Transverse colon (tissue), 3 donors: ENCODE measurements at regions not wholly inside any gene's neighbourhood (a gene's known extent, or its start where the extent isn't known, plus 50 kb on each side); places are given as distances from the start of the nearest gene placed in this dataset.

Experiments
- EP300 ChIP-seq: sonication (generic); formaldehyde crosslinking; IDR thresholded peaks from one replicate; pipeline ENCODE4 v1.6.1; 2017; ENCODE audit warnings: antibody characterized with exemption, low read depth
- POLR2A ChIP-seq: fragments of 450-650 bp; IDR thresholded peaks from one replicate; pipeline ENCODE4 v1.6.1; 2016; ENCODE audit warnings: antibody characterized with exemption, mild to moderate bottlenecking, moderate library complexity
- TF ChIP-seq, protein P1 (sequence below), 5 experiments: fragments of 200-600 bp in 3 of 5; fragments of 450-650 bp in 2 of 5; sonication (generic) in 3 of 5; IDR thresholded peaks; 1 replicate in 2 of 5; 2 replicates in 3 of 5; pipeline ENCODE4 v1.5.1; 2016 to 2017; ENCODE audit warnings: antibody characterized with exemption in 5 of 5, inconsistent platforms in 3 of 5, mild to moderate bottlenecking in 2 of 5, moderate library complexity in 1 of 5

DNA sequence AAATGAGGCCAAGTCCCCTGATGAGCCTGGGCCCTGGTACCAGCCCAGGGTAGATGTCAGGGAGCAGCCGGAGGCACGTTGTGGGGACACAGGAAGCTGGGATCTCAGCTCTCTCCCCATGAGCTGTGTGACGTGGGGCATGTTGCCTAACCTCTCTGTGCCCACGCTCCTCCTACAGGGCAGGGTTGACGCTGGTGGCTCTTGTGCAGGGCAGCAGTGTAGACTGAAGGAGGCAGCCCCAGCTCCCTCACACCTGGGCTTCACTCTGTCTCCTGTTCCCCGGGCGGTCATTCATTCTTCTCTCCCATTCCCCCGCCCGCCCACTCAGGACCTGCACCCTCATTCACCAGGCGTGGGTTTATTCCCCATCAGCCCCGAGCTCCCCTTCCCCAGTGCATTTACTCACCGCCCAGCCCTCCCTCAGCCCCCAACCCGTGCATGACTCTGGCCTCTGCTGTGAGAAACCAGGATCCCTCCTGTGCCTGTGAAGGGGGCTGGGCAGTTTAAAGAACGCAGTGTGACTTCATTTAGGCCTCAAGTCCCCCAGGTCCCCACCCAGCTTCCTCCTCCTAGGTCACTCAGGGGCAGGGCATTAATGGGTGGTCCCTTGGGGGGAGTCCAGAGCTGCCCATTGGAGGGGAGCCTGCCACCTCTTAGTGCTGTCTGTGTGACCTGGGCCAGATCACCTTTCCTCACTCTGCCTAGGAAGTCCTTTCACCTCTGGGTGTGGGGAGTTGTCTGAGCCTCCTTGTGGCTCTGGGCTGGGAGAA lies 285.7 kb downstream of the PTPRU start:
- TF ChIP-seq, protein P1, sequence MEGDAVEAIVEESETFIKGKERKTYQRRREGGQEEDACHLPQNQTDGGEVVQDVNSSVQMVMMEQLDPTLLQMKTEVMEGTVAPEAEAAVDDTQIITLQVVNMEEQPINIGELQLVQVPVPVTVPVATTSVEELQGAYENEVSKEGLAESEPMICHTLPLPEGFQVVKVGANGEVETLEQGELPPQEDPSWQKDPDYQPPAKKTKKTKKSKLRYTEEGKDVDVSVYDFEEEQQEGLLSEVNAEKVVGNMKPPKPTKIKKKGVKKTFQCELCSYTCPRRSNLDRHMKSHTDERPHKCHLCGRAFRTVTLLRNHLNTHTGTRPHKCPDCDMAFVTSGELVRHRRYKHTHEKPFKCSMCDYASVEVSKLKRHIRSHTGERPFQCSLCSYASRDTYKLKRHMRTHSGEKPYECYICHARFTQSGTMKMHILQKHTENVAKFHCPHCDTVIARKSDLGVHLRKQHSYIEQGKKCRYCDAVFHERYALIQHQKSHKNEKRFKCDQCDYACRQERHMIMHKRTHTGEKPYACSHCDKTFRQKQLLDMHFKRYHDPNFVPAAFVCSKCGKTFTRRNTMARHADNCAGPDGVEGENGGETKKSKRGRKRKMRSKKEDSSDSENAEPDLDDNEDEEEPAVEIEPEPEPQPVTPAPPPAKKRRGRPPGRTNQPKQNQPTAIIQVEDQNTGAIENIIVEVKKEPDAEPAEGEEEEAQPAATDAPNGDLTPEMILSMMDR (IDR thresholded peaks at IDR 0.05), result no peak
- TF ChIP-seq POLR2A (no peak), EP300 (no peak)
